Parathyroid adenoma (tissue), 2 donors: ENCODE measurements at regions not wholly inside any gene's neighbourhood (a gene's known extent, or its start where the extent isn't known, plus 50 kb on each side); places are given as distances from the start of the nearest gene placed in this dataset.

Experiments
- H2AFZ ChIP-seq: fragments of 300-600 bp; sonication (generic); one replicate; pipeline ENCODE4 v1.7.0; 2017; ENCODE audit warnings: antibody characterized with exemption, mild to moderate bottlenecking
- H3K27ac ChIP-seq: fragments of 300-600 bp; sonication (generic); one replicate; pipeline ENCODE4 v1.7.0; 2017
- H3K27me3 ChIP-seq: fragments of 300-600 bp; sonication (generic); one replicate; pipeline ENCODE4 v1.7.0; 2017; ENCODE audit warnings: low read length; ENCODE audit not compliant: control insufficient read depth, insufficient read depth
- H3K36me3 ChIP-seq: fragments of 300-600 bp; sonication (generic); one replicate; pipeline ENCODE4 v1.7.0; 2017; ENCODE audit warnings: low read length; ENCODE audit not compliant: control insufficient read depth, insufficient read depth
- H3K4me1 ChIP-seq: fragments of 300-600 bp; sonication (generic); one replicate; pipeline ENCODE4 v1.7.0; 2017; ENCODE audit warnings: control low read depth
- H3K4me2 ChIP-seq: fragments of 300-600 bp; sonication (generic); one replicate; pipeline ENCODE4 v1.7.0; 2017; ENCODE audit warnings: low read length
- H3K4me3 ChIP-seq: fragments of 300-600 bp; sonication (generic); one replicate; pipeline ENCODE4 v1.7.0; 2017; ENCODE audit warnings: low read depth, low read length
- H3K79me2 ChIP-seq: fragments of 300-600 bp; sonication (generic); one replicate; pipeline ENCODE4 v1.7.0; 2017; ENCODE audit warnings: control low read depth
- H3K9ac ChIP-seq: fragments of 300-600 bp; sonication (generic); one replicate; pipeline ENCODE4 v1.7.0; 2017; ENCODE audit warnings: mild to moderate bottlenecking
- H3K9me3 ChIP-seq: fragments of 300-600 bp; sonication (generic); one replicate; pipeline ENCODE4 v1.7.0; 2017; ENCODE audit warnings: low read length; ENCODE audit not compliant: control insufficient read depth
- TF ChIP-seq, protein P1 (sequence below): fragments of 300-600 bp; sonication (generic); IDR thresholded peaks from one replicate; pipeline ENCODE4 v1.7.0; 2017; ENCODE audit warnings: antibody characterized with exemption, mild to moderate bottlenecking
- donor health status: primary hyperparathyroidism.

DNA sequence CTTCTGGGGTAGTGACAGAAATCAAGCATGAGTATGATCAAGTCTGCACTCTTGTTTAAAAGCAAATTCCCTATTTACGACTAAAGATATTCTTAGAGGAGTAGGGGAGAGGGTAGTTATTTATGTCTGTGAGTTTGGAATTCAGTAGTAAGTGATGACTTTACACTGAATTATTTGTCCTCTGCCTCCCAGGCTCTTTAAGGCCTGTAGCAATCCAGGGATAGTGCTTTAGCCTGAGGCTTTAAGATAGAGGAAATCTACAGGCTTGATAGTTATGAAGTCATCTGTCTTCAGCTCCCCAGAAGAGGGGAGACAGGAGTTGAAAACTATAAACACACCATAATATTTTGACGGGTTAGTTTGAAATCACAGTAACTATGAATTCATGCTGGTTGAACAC lies 664.5 kb downstream of the EPM2A start:
- no peak overlapping the region for H3K9ac ChIP-seq

DNA sequence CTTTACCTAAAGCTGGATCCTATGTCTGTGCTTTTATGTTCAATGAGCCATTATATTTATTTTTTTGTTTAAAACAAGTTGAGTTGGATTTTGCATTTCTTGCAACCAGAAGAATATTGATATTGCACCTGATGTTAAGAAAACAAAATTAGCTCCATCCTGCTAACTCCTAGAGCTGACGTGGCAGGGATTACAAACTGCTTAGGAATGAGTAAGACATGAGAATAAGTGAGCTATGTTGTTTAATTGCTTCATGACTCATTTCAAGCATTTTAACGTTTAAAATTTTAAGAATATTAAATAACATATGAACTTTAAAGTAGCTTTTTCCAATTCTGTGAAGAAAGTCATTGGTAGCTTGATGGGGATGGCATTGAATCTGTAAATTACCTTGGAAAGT lies 663.5 kb downstream of the EPM2A start:
- Histone ChIP-seq H3K4me2 (no peak overlapping the region), H3K36me3 (no peaks in the 10 kb centered on the region), H3K27ac (no peak overlapping the region), H3K9ac (no peak overlapping the region), H2AFZ (no peak overlapping the region), H3K4me3 (no peak overlapping the region), H3K27me3 (no peaks in the 10 kb centered on the region), H3K9me3 (no peaks in the 10 kb centered on the region), H3K79me2 (no peaks in the 10 kb centered on the region), H3K4me1 (no peaks in the 10 kb centered on the region)
- TF ChIP-seq, protein P1, sequence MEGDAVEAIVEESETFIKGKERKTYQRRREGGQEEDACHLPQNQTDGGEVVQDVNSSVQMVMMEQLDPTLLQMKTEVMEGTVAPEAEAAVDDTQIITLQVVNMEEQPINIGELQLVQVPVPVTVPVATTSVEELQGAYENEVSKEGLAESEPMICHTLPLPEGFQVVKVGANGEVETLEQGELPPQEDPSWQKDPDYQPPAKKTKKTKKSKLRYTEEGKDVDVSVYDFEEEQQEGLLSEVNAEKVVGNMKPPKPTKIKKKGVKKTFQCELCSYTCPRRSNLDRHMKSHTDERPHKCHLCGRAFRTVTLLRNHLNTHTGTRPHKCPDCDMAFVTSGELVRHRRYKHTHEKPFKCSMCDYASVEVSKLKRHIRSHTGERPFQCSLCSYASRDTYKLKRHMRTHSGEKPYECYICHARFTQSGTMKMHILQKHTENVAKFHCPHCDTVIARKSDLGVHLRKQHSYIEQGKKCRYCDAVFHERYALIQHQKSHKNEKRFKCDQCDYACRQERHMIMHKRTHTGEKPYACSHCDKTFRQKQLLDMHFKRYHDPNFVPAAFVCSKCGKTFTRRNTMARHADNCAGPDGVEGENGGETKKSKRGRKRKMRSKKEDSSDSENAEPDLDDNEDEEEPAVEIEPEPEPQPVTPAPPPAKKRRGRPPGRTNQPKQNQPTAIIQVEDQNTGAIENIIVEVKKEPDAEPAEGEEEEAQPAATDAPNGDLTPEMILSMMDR, result no peak

More for the DNA sequence above, 664.5 kb downstream of the EPM2A start:
- H3K4me3 ChIP-seq, result no peak overlapping the region
- no peak overlapping the region for H3K27ac ChIP-seq
- no peaks in the 10 kb centered on the region for H3K9me3 ChIP-seq
- no peaks in the 10 kb centered on the region for H3K36me3 ChIP-seq
- TF ChIP-seq, protein P1, result no peak
- no peaks in the 10 kb centered on the region for H3K4me1 ChIP-seq
- no peaks in the 10 kb centered on the region for H3K27me3 ChIP-seq
- H3K4me2 ChIP-seq, result no peak overlapping the region
- H2AFZ ChIP-seq, result no peak overlapping the region
- H3K79me2 ChIP-seq, result no peaks in the 10 kb centered on the region

- Histone ChIP-seq H3K27me3 (no peaks in the 10 kb centered on the region), H3K9me3 (no peaks in the 10 kb centered on the region), H2AFZ (no peak overlapping the region), H3K36me3 (no peaks in the 10 kb centered on the region), H3K4me3 (no peak overlapping the region), H3K4me2 (no peak overlapping the region), H3K4me1 (no peaks in the 10 kb centered on the region), H3K79me2 (no peaks in the 10 kb centered on the region), H3K27ac (no peak overlapping the region), H3K9ac (no peak overlapping the region)
- TF ChIP-seq, protein P1, result no peak
Observed at GRCh38 chr6:145073811-145074210, 661.5 kb downstream of the EPM2A start.

GRCh38 chr6:145074805-145075204 lies 660.5 kb downstream of the EPM2A start:
- Histone ChIP-seq H3K9me3 (no peaks in the 10 kb centered on the region), H3K27ac (no peak overlapping the region), H3K4me2 (no peak overlapping the region), H3K36me3 (no peaks in the 10 kb centered on the region), H3K79me2 (no peaks in the 10 kb centered on the region), H3K27me3 (no peaks in the 10 kb centered on the region), H3K4me3 (no peak overlapping the region), H3K4me1 (no peaks in the 10 kb centered on the region), H2AFZ (no peak overlapping the region), H3K9ac (no peak overlapping the region)
- TF ChIP-seq, protein P1, result no peak

DNA sequence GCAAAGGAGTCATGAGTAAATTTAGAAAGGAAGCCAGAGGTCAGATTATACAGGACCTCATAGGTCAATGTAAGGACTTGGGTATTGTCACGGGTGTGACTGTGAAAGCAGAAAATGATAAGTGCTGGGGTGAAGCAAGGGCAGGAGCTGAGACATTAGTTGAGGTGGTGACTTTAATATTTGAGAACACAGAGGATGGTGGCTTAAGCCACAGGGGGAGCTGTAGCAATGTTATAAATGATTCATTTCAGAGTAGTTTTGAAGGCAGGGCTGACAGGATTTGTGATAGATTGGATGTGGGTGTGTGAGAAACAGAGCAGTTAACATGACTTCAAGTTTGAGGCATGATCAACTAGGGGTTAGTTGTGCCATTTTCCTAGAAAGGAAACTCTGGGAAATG lies 659.9 kb downstream of the EPM2A start:
- H3K27ac ChIP-seq, result no peak overlapping the region
- H3K9ac ChIP-seq, result no peak overlapping the region
- no peak overlapping the region for H2AFZ ChIP-seq
- TF ChIP-seq, protein P1, result no peak
- H3K27me3 ChIP-seq, result no peaks in the 10 kb centered on the region
- no peaks in the 10 kb centered on the region for H3K4me1 ChIP-seq
- H3K4me2 ChIP-seq, result no peak overlapping the region
- no peaks in the 10 kb centered on the region for H3K36me3 ChIP-seq
- H3K4me3 ChIP-seq, result no peak overlapping the region
- H3K9me3 ChIP-seq, result no peaks in the 10 kb centered on the region
- H3K79me2 ChIP-seq, result no peaks in the 10 kb centered on the region
